B cell (primary cell): ENCODE measurements at regions not wholly inside any gene's neighbourhood (a gene's known extent, or its start where the extent isn't known, plus 50 kb on each side); places are given as distances from the start of the nearest gene placed in this dataset.

Experiments used
- ATAC-seq: fragments of 200-7000 bp; cut with Tn5 transposase; one replicate; pipeline ENCODE4 v1.10.0; 2021; ENCODE audit warnings: low read depth, mild to moderate bottlenecking, moderate number of reproducible peaks, moderate library complexity
- CTCF ChIA-PET: fragments of 350-600 bp; sonication (Branson Sonifier 250); formaldehyde crosslinking; loops from one replicate; lab custom pipeline; 2021; ENCODE audit warnings: antibody characterized with exemption, inconsistent platforms; lab: Charles Lee
- POLR2A ChIA-PET: fragments of 350-600 bp; sonication (Branson Sonifier 250); formaldehyde crosslinking; loops from one replicate; lab custom pipeline; 2021; ENCODE audit warnings: antibody characterized with exemption; lab: Charles Lee
- DNase-seq: peaks from one replicate; pipeline ENCODE4 v3.0.0; 2013
- H2AFZ ChIP-seq: 2 replicates; pipeline ENCODE4 v1.6.1; 2012; ENCODE audit warnings: mild to moderate bottlenecking, low read depth, low read length; ENCODE audit not compliant: insufficient read depth, poor library complexity, severe bottlenecking
- H3K27ac ChIP-seq, 2 donors: 1 replicate in 1 of 2; 2 replicates in 1 of 2; pipeline ENCODE4 v1.5.1; 2012 to 2013; ENCODE audit warnings: low read length in 2 of 2, mild to moderate bottlenecking in 2 of 2, moderate library complexity in 1 of 2
- H3K27me3 ChIP-seq, 4 experiments: fragments of 200-600 bp in 1 of 4; sonication (generic) in 1 of 4; replicated peaks in 1 of 4; 1 replicate in 2 of 4; 2 replicates in 2 of 4; pipeline versions ENCODE4 v1.6.1 to v1.7.0; 2013 to 2016; ENCODE audit warnings: low read length in 3 of 4, mild to moderate bottlenecking in 2 of 4, mixed read lengths in 1 of 4, moderate library complexity in 1 of 4; ENCODE audit not compliant: insufficient read depth in 4 of 4, control insufficient read depth in 3 of 4; ENCODE audit errors: control extremely low read depth in 1 of 4
- H3K36me3 ChIP-seq, 2 experiments: replicated peaks in 1 of 2; 1 replicate in 1 of 2; 2 replicates in 1 of 2; pipeline versions ENCODE4 v1.6.1 to v1.7.1; 2013; ENCODE audit warnings: low read length in 1 of 2; ENCODE audit not compliant: insufficient read depth in 2 of 2, control insufficient read depth in 1 of 2; ENCODE audit errors: control extremely low read depth in 1 of 2, extremely low read depth in 1 of 2
- H3K4me1 ChIP-seq, 2 donors: fragments of 200-600 bp in 1 of 2; sonication (generic) in 1 of 2; 1 replicate in 1 of 2; 2 replicates in 1 of 2; pipeline versions ENCODE4 v1.5.1 to v1.6.1; 2013 to 2017; ENCODE audit warnings: low read length in 2 of 2; ENCODE audit not compliant: control insufficient read depth in 2 of 2, insufficient read depth in 2 of 2
- H3K4me2 ChIP-seq: replicated peaks from 2 replicates; pipeline ENCODE3; 2012; ENCODE audit warnings: mild to moderate bottlenecking, low read depth, low read length; ENCODE audit not compliant: poor library complexity, severe bottlenecking
- H3K4me3 ChIP-seq, 5 experiments: fragments of 200-600 bp in 1 of 5; sonication (generic) in 1 of 5; 1 replicate in 3 of 5; 2 replicates in 2 of 5; pipeline versions ENCODE4 v1.5.1 to v1.7.0; 2011 to 2016; ENCODE audit warnings: low read length in 4 of 5, mild to moderate bottlenecking in 4 of 5, low read depth in 2 of 5, control low read depth in 1 of 5, moderate library complexity in 1 of 5; ENCODE audit not compliant: insufficient read depth in 1 of 5; ENCODE audit errors: control extremely low read depth in 1 of 5, extremely low read depth in 1 of 5
- H3K79me2 ChIP-seq: fragments of 200-600 bp; sonication (generic); one replicate; pipeline ENCODE4 v1.6.0; 2016; ENCODE audit warnings: low read length; ENCODE audit not compliant: control insufficient read depth, insufficient read depth
- H3K9ac ChIP-seq: fragments of 200-600 bp; sonication (generic); 2 replicates; pipeline ENCODE4 v1.6.1; 2017; ENCODE audit warnings: mild to moderate bottlenecking, low read length, moderate library complexity
- H3K9me3 ChIP-seq, 3 donors: one replicate each; pipeline versions ENCODE4 v1.6.1 to v1.7.1; 2013; ENCODE audit warnings: low read length in 2 of 3; ENCODE audit not compliant: control insufficient read depth in 2 of 3, insufficient read depth in 1 of 3; ENCODE audit errors: control extremely low read depth in 1 of 3
- H4K20me1 ChIP-seq: 2 replicates; pipeline ENCODE4 v1.6.0; 2012; ENCODE audit warnings: mild to moderate bottlenecking, low read length; ENCODE audit not compliant: insufficient read depth, control insufficient read depth, poor library complexity, severe bottlenecking
- H3K27ac Mint-ChIP-seq: one replicate; pipeline ENCODE4 v1.8.0; 2021; ENCODE audit warnings: mixed read lengths
- H3K27me3 Mint-ChIP-seq: one replicate; pipeline ENCODE4 v1.8.0; 2021; ENCODE audit warnings: mixed read lengths
- H3K4me1 Mint-ChIP-seq: one replicate; pipeline ENCODE4 v1.8.0; 2021; ENCODE audit warnings: mixed read lengths
- H3K4me3 Mint-ChIP-seq: one replicate; pipeline ENCODE4 v1.8.0; 2021; ENCODE audit warnings: mixed read lengths
- H3K9me3 Mint-ChIP-seq: one replicate; pipeline ENCODE4 v1.8.0; 2022; ENCODE audit warnings: mixed read lengths; ENCODE audit not compliant: insufficient read depth
- CTCF ChIP-seq: fragments of 200-600 bp; IDR thresholded peaks from one replicate; pipeline ENCODE4 v1.8.0; 2022; ENCODE audit warnings: antibody characterized with exemption, mild to moderate bottlenecking
- EZH2 ChIP-seq: IDR thresholded peaks from 2 replicates; pipeline ENCODE4 v1.6.1; 2012; ENCODE audit warnings: borderline replicate concordance, low read depth, mild to moderate bottlenecking, moderate library complexity, low read length; ENCODE audit not compliant: insufficient read depth, poor library complexity, severe bottlenecking
- whole genome bisulfite sequencing: methylation state at CpG from one replicate; pipeline ENCODE4 v1.1.5; 2013; ENCODE audit warnings: missing lambda C conversion rate; ENCODE audit not compliant: insufficient coverage; 5-methylcytosine and 5-hydroxymethylcytosine counted together
- intact Hi-C: fragments of 100-400 bp; cut with micrococcal nuclease; formaldehyde crosslinking; loops from one replicate; pipeline ENCODE4 v1.10.0; 2022

GRCh38 chr18:73509460-73509859, 638.2 kb downstream of the FBXO15 start:
- POLR2A ChIA-PET, result no interaction called here
- Histone ChIP-seq H3K4me3 (no peak overlapping the region), H3K9ac (no peak overlapping the region), H3K4me2 (no peak overlapping the region), H3K27me3 (no peaks in the 10 kb centered on the region), H3K4me1 (no peaks in the 10 kb centered on the region), H3K79me2 (no peaks in the 10 kb centered on the region), H2AFZ (no peak overlapping the region), H4K20me1 (no peaks in the 10 kb centered on the region), H3K36me3 (no peaks in the 10 kb centered on the region), H3K27ac (no peak overlapping the region), H3K9me3 (no peaks in the 10 kb centered on the region)
- H3K9me3 Mint-ChIP-seq, result no peaks in the 10 kb centered on the region
- CTCF ChIA-PET, result no interaction called here
- no peaks in the 10 kb centered on the region for H3K4me1 Mint-ChIP-seq
- DNase-seq, result no peak
- no peaks in the 10 kb centered on the region for H3K27me3 Mint-ChIP-seq
- WGBS, result 100% methylated on average over 1 of the region's 2 CpGs
- no peak for ATAC-seq
- no peak overlapping the region for H3K4me3 Mint-ChIP-seq
- no peak overlapping the region for H3K27ac Mint-ChIP-seq
- intact Hi-C loops, result no loop called here
- TF ChIP-seq EZH2, result no peak
- no peak for TF ChIP-seq CTCF

- Mint-ChIP-seq H3K27me3 (no peaks in the 10 kb centered on the region), H3K4me1 (no peaks in the 10 kb centered on the region), H3K9me3 (no peaks in the 10 kb centered on the region), H3K27ac (no peak overlapping the region), H3K4me3 (no peak overlapping the region)
- no peak overlapping the region for H2AFZ ChIP-seq
- no peaks in the 10 kb centered on the region for H3K79me2 ChIP-seq
- no peak overlapping the region for H3K4me3 ChIP-seq
- no peaks in the 10 kb centered on the region for H3K36me3 ChIP-seq
- no peaks in the 10 kb centered on the region for H3K4me1 ChIP-seq
- intact Hi-C loops, result no loop called here
- ATAC-seq (no peak), DNase-seq (no peak)
- 0% methylated on average over 1 of the region's 1 CpG for WGBS
- H3K9me3 ChIP-seq, result no peaks in the 10 kb centered on the region
- no peaks in the 10 kb centered on the region for H3K27me3 ChIP-seq
- no peak overlapping the region for H3K27ac ChIP-seq
- no peak overlapping the region for H3K4me2 ChIP-seq
- H4K20me1 ChIP-seq, result no peaks in the 10 kb centered on the region
- no peak overlapping the region for H3K9ac ChIP-seq
- POLR2A ChIA-PET, result no interaction called here
- TF ChIP-seq CTCF, result no peak
- TF ChIP-seq EZH2, result no peak
- CTCF ChIA-PET, result no interaction called here
Observed at GRCh38 chr18:73503326-73503725, 635.5 kb upstream of the NETO1 start.
